ENCODE measurements at regions not wholly inside any gene's neighbourhood (a gene's known extent, or its start where the extent isn't known, plus 50 kb on each side); places are given as distances from the start of the nearest gene placed in this dataset.
"Not testable (repeated sequence)": the region's sequence is repeated elsewhere in the genome, so short reads cannot be mapped to it uniquely, and the experiment has no call there.

GRCh38 chr1:105260001-105260400 is 1510.3 kb downstream of the AMY1C start:
- H3K4me3 ChIP-seq (ENCODE audit: extremely low read depth, insufficient read depth, low read length, poor library complexity, severe bottlenecking) = no peak overlapping the region
- WGBS, 2 experiments (ENCODE audit: insufficient coverage in 2 of 2) = 80 to 94% methylated on average over 1 to 4 of the region's 7 CpGs
- no peaks in the 10 kb centered on the region for H3K9me3 ChIP-seq (ENCODE audit: control insufficient read depth, low read length)
- no peaks in the 10 kb centered on the region for H3K36me3 ChIP-seq (ENCODE audit: control insufficient read depth, insufficient read depth, low read length)
- H3K27ac ChIP-seq (ENCODE audit: low read depth, low read length, severe bottlenecking) = no peak overlapping the region
- no peaks in the 10 kb centered on the region for H3K4me1 ChIP-seq (ENCODE audit: control insufficient read depth, insufficient read depth, low read length, poor library complexity, severe bottlenecking)

GRCh38 chr1:105270966-105271365 is 1521.3 kb downstream of the AMY1C start:
- H3K4me3 ChIP-seq (ENCODE audit: extremely low read depth, insufficient read depth, low read length, poor library complexity, severe bottlenecking) = no peak overlapping the region
- H3K36me3 ChIP-seq (ENCODE audit: control insufficient read depth, insufficient read depth, low read length) = no peaks in the 10 kb centered on the region
- 83 to 90% methylated on average over 1 of the region's 2 CpGs for WGBS, 2 experiments (ENCODE audit: insufficient coverage in 2 of 2)
- H3K27ac ChIP-seq (ENCODE audit: low read depth, low read length, severe bottlenecking) = no peak overlapping the region
- H3K4me1 ChIP-seq (ENCODE audit: control insufficient read depth, insufficient read depth, low read length, poor library complexity, severe bottlenecking) = no peaks in the 10 kb centered on the region
- H3K9me3 ChIP-seq (ENCODE audit: control insufficient read depth, low read length) = no peaks in the 10 kb centered on the region

GRCh38 chr1:105272376-105272775 is 1522.7 kb downstream of the AMY1C start:
- not testable (repeated sequence) for H3K4me3 ChIP-seq (ENCODE audit: extremely low read depth, insufficient read depth, low read length, poor library complexity, severe bottlenecking); H3K4me1 ChIP-seq (ENCODE audit: control insufficient read depth, insufficient read depth, low read length, poor library complexity, severe bottlenecking); H3K27ac ChIP-seq (ENCODE audit: low read depth, low read length, severe bottlenecking); H3K9me3 ChIP-seq (ENCODE audit: control insufficient read depth, low read length); H3K36me3 ChIP-seq (ENCODE audit: control insufficient read depth, insufficient read depth, low read length)
- 97 to 100% methylated on average over 4 to 6 of the region's 8 CpGs for WGBS, 2 experiments (ENCODE audit: insufficient coverage in 2 of 2)

DNA sequence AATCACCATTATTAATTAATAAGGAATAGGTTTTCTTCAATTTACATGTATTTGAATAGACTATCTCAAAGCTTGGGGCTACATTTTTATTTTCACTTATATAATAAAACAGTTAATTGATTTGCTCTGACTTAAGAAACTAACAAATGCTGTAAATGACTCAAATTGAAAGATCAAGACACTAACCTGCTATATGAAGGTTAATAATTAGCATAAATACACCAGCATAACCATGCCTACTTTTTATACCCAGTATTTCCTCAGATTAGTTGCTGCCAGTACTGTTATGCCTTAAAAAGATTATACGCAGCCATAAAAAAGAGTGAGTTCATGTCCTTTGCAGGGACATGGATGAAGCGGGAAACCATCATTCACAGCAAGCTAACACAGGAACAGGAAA is 1545.1 kb downstream of the AMY1C start:
- H3K4me1 ChIP-seq (ENCODE audit: control insufficient read depth, insufficient read depth, low read length, poor library complexity, severe bottlenecking) = no peaks in the 10 kb centered on the region
- H3K4me3 ChIP-seq (ENCODE audit: extremely low read depth, insufficient read depth, low read length, poor library complexity, severe bottlenecking) = no peak overlapping the region
- H3K9me3 ChIP-seq (ENCODE audit: control insufficient read depth, low read length) = no peaks in the 10 kb centered on the region
- WGBS, 2 experiments (ENCODE audit: insufficient coverage in 2 of 2) = 71 to 100% methylated on average over 1 of the region's 2 CpGs
- no peak overlapping the region for H3K27ac ChIP-seq (ENCODE audit: low read depth, low read length, severe bottlenecking)
- no peaks in the 10 kb centered on the region for H3K36me3 ChIP-seq (ENCODE audit: control insufficient read depth, insufficient read depth, low read length)

- WGBS, 2 experiments (ENCODE audit: insufficient coverage in 2 of 2) = no CpG with 5 or more reads among the region's 1 CpG
- H3K4me3 ChIP-seq (ENCODE audit: extremely low read depth, insufficient read depth, low read length, poor library complexity, severe bottlenecking) = no peak overlapping the region
- no peaks in the 10 kb centered on the region for H3K9me3 ChIP-seq (ENCODE audit: control insufficient read depth, low read length)
- H3K4me1 ChIP-seq (ENCODE audit: control insufficient read depth, insufficient read depth, low read length, poor library complexity, severe bottlenecking) = no peaks in the 10 kb centered on the region
- no peak overlapping the region for H3K27ac ChIP-seq (ENCODE audit: low read depth, low read length, severe bottlenecking)
- H3K36me3 ChIP-seq (ENCODE audit: control insufficient read depth, insufficient read depth, low read length) = no peaks in the 10 kb centered on the region
These were observed 1560.4 kb downstream of the AMY1C start for GRCh38 chr1:105310063-105310462.

DNA sequence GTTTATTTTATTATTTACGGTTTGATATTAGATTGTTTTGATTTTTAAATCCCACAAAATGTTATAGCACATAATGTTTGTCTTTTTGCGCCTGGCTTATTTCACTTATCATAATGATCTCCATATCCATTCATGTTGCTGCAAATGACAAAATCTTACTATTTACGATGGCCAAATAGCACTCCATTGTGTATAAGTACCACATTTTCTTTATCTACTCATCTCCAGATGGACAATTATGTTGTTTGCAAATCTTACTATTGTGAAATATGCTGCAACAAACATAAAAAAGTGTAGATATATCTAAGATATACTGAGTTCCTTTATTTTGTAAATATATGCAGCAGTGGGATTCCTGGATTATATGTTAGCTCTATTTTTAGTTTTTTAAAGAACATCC is 1568.3 kb downstream of the AMY1C start:
- no peak overlapping the region for H3K4me3 ChIP-seq (ENCODE audit: extremely low read depth, insufficient read depth, low read length, poor library complexity, severe bottlenecking)
- H3K4me1 ChIP-seq (ENCODE audit: control insufficient read depth, insufficient read depth, low read length, poor library complexity, severe bottlenecking) = no peaks in the 10 kb centered on the region
- no peaks in the 10 kb centered on the region for H3K9me3 ChIP-seq (ENCODE audit: control insufficient read depth, low read length)
- no peaks in the 10 kb centered on the region for H3K36me3 ChIP-seq (ENCODE audit: control insufficient read depth, insufficient read depth, low read length)
- no peak overlapping the region for H3K27ac ChIP-seq (ENCODE audit: low read depth, low read length, severe bottlenecking)
- 95% methylated on average over 2 of the region's 3 CpGs; no CpG with 5 or more reads in 1 of the 2 experiments for WGBS, 2 experiments (ENCODE audit: insufficient coverage in 2 of 2)

DNA sequence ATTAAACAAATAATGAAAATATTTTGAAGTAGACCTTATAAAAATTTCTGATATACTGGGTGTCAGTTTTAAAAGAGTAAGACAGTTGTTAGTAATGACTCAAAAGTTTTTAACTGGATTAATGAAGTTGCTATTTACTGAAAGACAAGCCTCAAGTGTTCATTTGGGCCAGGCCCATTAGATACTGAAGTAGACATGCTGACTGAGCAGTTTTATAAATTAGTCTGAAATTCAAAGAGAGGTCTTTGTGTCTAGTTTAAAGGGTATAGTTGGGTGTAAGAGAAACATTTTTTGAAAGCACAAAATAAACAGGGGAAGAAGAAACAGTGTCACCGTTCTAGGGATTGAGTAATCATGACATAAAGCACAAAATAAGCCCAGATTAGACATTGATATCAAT is 1577.2 kb downstream of the AMY1C start:
- WGBS, 2 experiments (ENCODE audit: insufficient coverage in 2 of 2) = no CpG with 5 or more reads among the region's 1 CpG
- H3K27ac ChIP-seq (ENCODE audit: low read depth, low read length, severe bottlenecking) = no peak overlapping the region
- H3K36me3 ChIP-seq (ENCODE audit: control insufficient read depth, insufficient read depth, low read length) = no peaks in the 10 kb centered on the region
- H3K4me1 ChIP-seq (ENCODE audit: control insufficient read depth, insufficient read depth, low read length, poor library complexity, severe bottlenecking) = no peaks in the 10 kb centered on the region
- H3K9me3 ChIP-seq (ENCODE audit: control insufficient read depth, low read length) = no peaks in the 10 kb centered on the region
- no peak overlapping the region for H3K4me3 ChIP-seq (ENCODE audit: extremely low read depth, insufficient read depth, low read length, poor library complexity, severe bottlenecking)

GRCh38 chr1:105337420-105337819 is 1587.7 kb downstream of the AMY1C start:
- Histone ChIP-seq H3K27ac (ENCODE audit: low read depth, low read length, severe bottlenecking) (no peak overlapping the region), H3K4me1 (ENCODE audit: control insufficient read depth, insufficient read depth, low read length, poor library complexity, severe bottlenecking) (no peaks in the 10 kb centered on the region), H3K4me3 (ENCODE audit: extremely low read depth, insufficient read depth, low read length, poor library complexity, severe bottlenecking) (no peak overlapping the region), H3K9me3 (ENCODE audit: control insufficient read depth, low read length) (no peaks in the 10 kb centered on the region), H3K36me3 (ENCODE audit: control insufficient read depth, insufficient read depth, low read length) (no peaks in the 10 kb centered on the region)

GRCh38 chr1:105343317-105343716 is 1593.6 kb downstream of the AMY1C start:
- no CpG with 5 or more reads among the region's 2 CpGs for WGBS, 2 experiments (ENCODE audit: insufficient coverage in 2 of 2)
- Histone ChIP-seq H3K4me1 (ENCODE audit: control insufficient read depth, insufficient read depth, low read length, poor library complexity, severe bottlenecking) (no peaks in the 10 kb centered on the region), H3K36me3 (ENCODE audit: control insufficient read depth, insufficient read depth, low read length) (no peaks in the 10 kb centered on the region), H3K9me3 (ENCODE audit: control insufficient read depth, low read length) (no peaks in the 10 kb centered on the region), H3K27ac (ENCODE audit: low read depth, low read length, severe bottlenecking) (no peak overlapping the region), H3K4me3 (ENCODE audit: extremely low read depth, insufficient read depth, low read length, poor library complexity, severe bottlenecking) (no peak overlapping the region)

- H3K36me3 ChIP-seq (ENCODE audit: control insufficient read depth, insufficient read depth, low read length) = no peaks in the 10 kb centered on the region
- no peak overlapping the region for H3K27ac ChIP-seq (ENCODE audit: low read depth, low read length, severe bottlenecking)
- H3K4me1 ChIP-seq (ENCODE audit: control insufficient read depth, insufficient read depth, low read length, poor library complexity, severe bottlenecking) = no peaks in the 10 kb centered on the region
- no CpG with 5 or more reads among the region's 1 CpG for WGBS, 2 experiments (ENCODE audit: insufficient coverage in 2 of 2)
- peaks cover 5% of the 10 kb centered on the region for H3K9me3 ChIP-seq (ENCODE audit: control insufficient read depth, low read length)
- no peak overlapping the region for H3K4me3 ChIP-seq (ENCODE audit: extremely low read depth, insufficient read depth, low read length, poor library complexity, severe bottlenecking)
These were observed 1609.8 kb downstream of the AMY1C start for GRCh38 chr1:105359457-105359856.

- WGBS, 2 experiments (ENCODE audit: insufficient coverage in 2 of 2) = 80 to 89% methylated on average over 1 of the region's 1 CpG
- Histone ChIP-seq H3K4me1 (ENCODE audit: control insufficient read depth, insufficient read depth, low read length, poor library complexity, severe bottlenecking) (no peaks in the 10 kb centered on the region), H3K9me3 (ENCODE audit: control insufficient read depth, low read length) (peaks cover 5% of the 10 kb centered on the region), H3K4me3 (ENCODE audit: extremely low read depth, insufficient read depth, low read length, poor library complexity, severe bottlenecking) (no peak overlapping the region), H3K27ac (ENCODE audit: low read depth, low read length, severe bottlenecking) (no peak overlapping the region), H3K36me3 (ENCODE audit: control insufficient read depth, insufficient read depth, low read length) (no peaks in the 10 kb centered on the region)
These were observed 1612.7 kb downstream of the AMY1C start for GRCh38 chr1:105362438-105362837.

DNA sequence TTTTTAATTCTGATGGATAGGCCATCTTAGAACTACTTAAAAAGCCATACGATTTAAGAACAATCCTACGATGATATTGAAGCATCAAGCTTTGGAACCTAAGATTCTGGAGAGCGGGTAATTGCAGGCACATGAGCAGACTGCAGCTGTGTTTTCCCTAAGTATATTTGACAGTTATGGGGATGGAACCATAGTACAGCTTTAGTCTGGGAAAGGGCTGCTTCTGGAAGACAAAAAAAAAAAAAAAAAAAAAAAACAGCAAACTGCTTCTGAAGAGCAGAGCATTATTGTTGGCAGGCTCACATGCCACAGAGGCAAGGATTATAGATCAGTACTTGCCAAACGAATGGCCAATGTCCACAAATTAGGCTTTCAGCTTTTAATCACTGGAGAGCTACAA is 1618.7 kb downstream of the AMY1C start:
- Histone ChIP-seq H3K4me1 (ENCODE audit: control insufficient read depth, insufficient read depth, low read length, poor library complexity, severe bottlenecking) (no peaks in the 10 kb centered on the region), H3K27ac (ENCODE audit: low read depth, low read length, severe bottlenecking) (no peak overlapping the region), H3K9me3 (ENCODE audit: control insufficient read depth, low read length) (no peaks in the 10 kb centered on the region), H3K4me3 (ENCODE audit: extremely low read depth, insufficient read depth, low read length, poor library complexity, severe bottlenecking) (no peak overlapping the region), H3K36me3 (ENCODE audit: control insufficient read depth, insufficient read depth, low read length) (no peaks in the 10 kb centered on the region)
- WGBS, 2 experiments (ENCODE audit: insufficient coverage in 2 of 2) = 88 to 94% methylated on average over 4 of the region's 4 CpGs
